T-helper 1 cell (primary cell): ENCODE measurements at regions not wholly inside any gene's neighbourhood (a gene's known extent, or its start where the extent isn't known, plus 50 kb on each side); places are given as distances from the start of the nearest gene placed in this dataset.

Experiments
- DNase-seq, 5 donors: peaks; one replicate each; pipeline ENCODE4 v3.0.0-alpha.2; 2012 to 2020

- no peak for DNase-seq
These were observed 51.0 kb upstream of the SNRPB2 start for GRCh38 chr20:16678779-16679178.

- no peak for DNase-seq
These were observed 52.9 kb upstream of the SNRPB2 start for GRCh38 chr20:16676891-16677290.

GRCh38 chr20:16675001-16675564, 54.7 kb upstream of the SNRPB2 start:
- DNase-seq, result peak in 1 of 5 donors; percentile 76

- DNase-seq, result no peak
These were observed 55.6 kb upstream of the SNRPB2 start for GRCh38 chr20:16674243-16674642.

GRCh38 chr20:16672299-16672698, 57.5 kb upstream of the SNRPB2 start:
- DNase-seq, result no peak

GRCh38 chr20:16671753-16672152, 58.1 kb upstream of the SNRPB2 start:
- DNase-seq, result no peak

- DNase-seq, result no peak
These were observed 63.6 kb upstream of the SNRPB2 start for GRCh38 chr20:16666272-16666671.

- no peak for DNase-seq
These were observed 65.8 kb upstream of the SNRPB2 start for GRCh38 chr20:16664020-16664419.

GRCh38 chr20:16662467-16662866, 67.4 kb upstream of the SNRPB2 start:
- no peak for DNase-seq

- DNase-seq, result no peak
These were observed 68.1 kb upstream of the SNRPB2 start for GRCh38 chr20:16661756-16662155.

- no peak for DNase-seq
These were observed 74.8 kb upstream of the SNRPB2 start for GRCh38 chr20:16654858-16655535.

- no peak for DNase-seq
These were observed 76.6 kb upstream of the SNRPB2 start for GRCh38 chr20:16653266-16653665.

- DNase-seq, result no peak
These were observed 74.8 kb upstream of the KIF16B start for GRCh38 chr20:16647875-16648597.

GRCh38 chr20:16641511-16642023, 68.3 kb upstream of the KIF16B start:
- DNase-seq, result no peak

GRCh38 chr20:16639027-16639941, 66.0 kb upstream of the KIF16B start:
- DNase-seq, result no peak

- DNase-seq, result no peak
These were observed 64.5 kb upstream of the KIF16B start for GRCh38 chr20:16637797-16638196.

GRCh38 chr20:16626849-16627248, 53.6 kb upstream of the KIF16B start:
- DNase-seq, result no peak

GRCh38 chr20:16624106-16624505, 50.9 kb upstream of the KIF16B start:
- no peak for DNase-seq
